ENCODE measurements at regions not wholly inside any gene's neighbourhood (a gene's known extent, or its start where the extent isn't known, plus 50 kb on each side); places are given as distances from the start of the nearest gene placed in this dataset.
"Not testable (repeated sequence)": the region's sequence is repeated elsewhere in the genome, so short reads cannot be mapped to it uniquely, and the experiment has no call there.

DNA sequence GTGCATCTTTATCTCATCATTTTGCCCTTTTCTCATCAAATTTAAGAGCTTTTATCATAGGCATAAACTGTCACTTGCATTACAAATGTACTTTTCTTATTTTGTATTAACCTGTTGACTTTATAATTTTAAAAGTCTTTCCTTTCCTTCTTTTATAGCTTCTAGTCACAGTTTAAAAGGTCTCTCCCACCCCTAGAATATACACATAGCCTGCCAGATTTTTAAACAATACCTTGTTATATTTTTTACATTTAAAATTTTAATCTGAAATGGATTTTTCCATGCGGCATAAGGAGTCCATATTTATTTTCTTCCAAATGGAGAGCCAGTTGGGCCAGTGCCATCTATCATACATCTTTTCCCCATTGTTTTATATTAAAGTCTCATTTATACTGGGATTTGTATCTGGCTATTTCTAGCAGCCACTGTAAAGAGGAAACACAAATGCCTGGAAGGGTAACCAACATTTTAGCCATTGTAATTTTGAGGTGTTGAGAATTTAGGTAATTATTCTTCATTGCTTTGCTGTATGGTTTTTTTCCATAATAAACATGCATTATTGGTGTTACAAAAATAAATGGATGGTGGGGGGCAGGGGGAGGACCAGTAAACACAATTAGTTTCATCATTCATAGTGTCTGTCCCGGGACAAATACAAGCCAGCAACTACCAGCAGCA, 92.8 kb downstream of the CCDC71L start:
- Histone ChIP-seq H3K4me1 (ENCODE audit: insufficient read depth, low read length, severe bottlenecking) (no peaks in the 10 kb centered on the region), H4K20me1 (ENCODE audit: insufficient read depth, low read length) (no peaks in the 10 kb centered on the region), H3K27ac (ENCODE audit: low read depth, low read length, poor library complexity, severe bottlenecking) (no peak overlapping the region), H3F3A (ENCODE audit: insufficient read depth, low read length) (no peaks in the 10 kb centered on the region), H3K9me2 (ENCODE audit: low read depth, low read length) (no peaks in the 10 kb centered on the region), H3K79me2 (ENCODE audit: insufficient read depth, low read length) (no peaks in the 10 kb centered on the region), H3K27me3 (ENCODE audit: insufficient read depth, low read length) (no peaks in the 10 kb centered on the region), H3K9ac (ENCODE audit: low read length) (no peak overlapping the region), H3K9me3 (ENCODE audit: low read length) (no peaks in the 10 kb centered on the region), H2AFZ (ENCODE audit: low read length) (no peak overlapping the region), H3K36me3 (ENCODE audit: insufficient read depth, low read length) (no peaks in the 10 kb centered on the region), H3K4me3 (ENCODE audit: low read depth, low read length, poor library complexity, severe bottlenecking) (no peak overlapping the region), H3K4me2 (ENCODE audit: low read length) (no peak overlapping the region)
- TF ChIP-seq, protein P1, sequence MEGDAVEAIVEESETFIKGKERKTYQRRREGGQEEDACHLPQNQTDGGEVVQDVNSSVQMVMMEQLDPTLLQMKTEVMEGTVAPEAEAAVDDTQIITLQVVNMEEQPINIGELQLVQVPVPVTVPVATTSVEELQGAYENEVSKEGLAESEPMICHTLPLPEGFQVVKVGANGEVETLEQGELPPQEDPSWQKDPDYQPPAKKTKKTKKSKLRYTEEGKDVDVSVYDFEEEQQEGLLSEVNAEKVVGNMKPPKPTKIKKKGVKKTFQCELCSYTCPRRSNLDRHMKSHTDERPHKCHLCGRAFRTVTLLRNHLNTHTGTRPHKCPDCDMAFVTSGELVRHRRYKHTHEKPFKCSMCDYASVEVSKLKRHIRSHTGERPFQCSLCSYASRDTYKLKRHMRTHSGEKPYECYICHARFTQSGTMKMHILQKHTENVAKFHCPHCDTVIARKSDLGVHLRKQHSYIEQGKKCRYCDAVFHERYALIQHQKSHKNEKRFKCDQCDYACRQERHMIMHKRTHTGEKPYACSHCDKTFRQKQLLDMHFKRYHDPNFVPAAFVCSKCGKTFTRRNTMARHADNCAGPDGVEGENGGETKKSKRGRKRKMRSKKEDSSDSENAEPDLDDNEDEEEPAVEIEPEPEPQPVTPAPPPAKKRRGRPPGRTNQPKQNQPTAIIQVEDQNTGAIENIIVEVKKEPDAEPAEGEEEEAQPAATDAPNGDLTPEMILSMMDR (IDR thresholded peaks at IDR 0.05; ENCODE audit: low read length): no peak
- no peak for TF ChIP-seq EZH2 (IDR thresholded peaks at IDR 0.05; ENCODE audit: borderline replicate concordance, low read length)

DNA sequence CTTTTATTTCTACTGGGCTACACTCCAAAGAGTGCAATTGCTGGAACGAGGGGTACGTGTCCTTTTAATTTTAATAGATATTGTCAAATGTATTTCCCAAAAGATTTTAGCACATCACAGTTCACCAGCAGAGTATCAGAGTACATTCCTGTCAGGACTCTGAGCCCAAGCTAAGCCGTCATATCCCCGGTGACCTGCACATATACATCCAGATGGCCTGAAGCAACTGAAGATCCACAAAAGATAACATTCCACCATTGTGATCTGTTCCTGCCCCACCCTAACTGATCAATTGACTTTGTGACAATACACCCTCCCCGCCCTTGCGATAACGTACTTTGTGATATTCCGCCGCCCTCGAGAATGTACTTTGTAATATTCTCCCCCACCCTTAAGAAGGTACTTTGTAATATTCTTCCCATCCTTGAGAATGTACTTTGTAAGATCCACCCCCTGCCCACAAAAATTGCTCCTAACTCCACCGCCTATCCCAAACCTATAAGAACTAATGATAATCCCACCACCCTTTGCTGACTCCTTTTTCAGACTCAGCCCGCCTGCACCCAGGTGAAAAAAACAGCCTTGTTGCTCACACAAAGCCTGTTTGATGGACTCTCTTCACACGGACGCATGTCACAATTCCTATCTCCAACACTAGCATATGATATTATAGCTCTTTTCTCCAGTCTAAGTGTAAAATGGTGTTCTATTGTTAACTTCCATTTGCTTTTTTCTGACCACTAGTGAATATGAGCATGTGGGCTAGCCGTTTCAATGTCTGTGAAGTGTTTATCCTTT, 93.6 kb downstream of the CCDC71L start:
- not testable (repeated sequence) for H3K9me3 ChIP-seq (ENCODE audit: low read length); H2AFZ ChIP-seq (ENCODE audit: low read length); H3K27me3 ChIP-seq (ENCODE audit: insufficient read depth, low read length); H3K36me3 ChIP-seq (ENCODE audit: insufficient read depth, low read length); H3K9me2 ChIP-seq (ENCODE audit: low read depth, low read length); H3K9ac ChIP-seq (ENCODE audit: low read length); H3F3A ChIP-seq (ENCODE audit: insufficient read depth, low read length); H4K20me1 ChIP-seq (ENCODE audit: insufficient read depth, low read length); H3K27ac ChIP-seq (ENCODE audit: low read depth, low read length, poor library complexity, severe bottlenecking); H3K4me2 ChIP-seq (ENCODE audit: low read length); H3K79me2 ChIP-seq (ENCODE audit: insufficient read depth, low read length); H3K4me3 ChIP-seq (ENCODE audit: low read depth, low read length, poor library complexity, severe bottlenecking); H3K4me1 ChIP-seq (ENCODE audit: insufficient read depth, low read length, severe bottlenecking)

DNA sequence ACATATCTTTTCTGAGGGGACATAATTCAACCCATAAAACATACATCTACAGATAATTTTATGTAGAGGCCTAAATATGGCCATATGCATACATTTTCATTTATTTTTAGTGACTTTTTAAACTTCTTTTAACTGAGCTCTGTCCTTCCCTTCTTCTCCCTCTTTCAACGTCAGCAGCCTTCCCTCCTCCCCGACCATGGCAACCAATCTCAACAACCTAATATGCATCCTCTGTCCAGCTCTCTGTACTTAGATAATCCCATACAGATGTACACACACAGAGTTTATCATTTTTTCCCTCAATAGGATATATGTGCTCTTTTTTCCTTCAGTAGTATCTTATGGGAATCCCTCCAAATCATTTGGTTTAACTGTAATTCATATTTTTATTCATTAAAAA, 94.3 kb downstream of the CCDC71L start:
- Histone ChIP-seq H4K20me1 (ENCODE audit: insufficient read depth, low read length) (no peaks in the 10 kb centered on the region), H3K9ac (ENCODE audit: low read length) (no peak overlapping the region), H2AFZ (ENCODE audit: low read length) (no peak overlapping the region), H3K36me3 (ENCODE audit: insufficient read depth, low read length) (no peaks in the 10 kb centered on the region), H3K27me3 (ENCODE audit: insufficient read depth, low read length) (no peaks in the 10 kb centered on the region; the same call in 1 of the 2 replicates), H3F3A (ENCODE audit: insufficient read depth, low read length) (no peaks in the 10 kb centered on the region), H3K4me3 (ENCODE audit: low read depth, low read length, poor library complexity, severe bottlenecking) (no peak overlapping the region), H3K4me1 (ENCODE audit: insufficient read depth, low read length, severe bottlenecking) (no peaks in the 10 kb centered on the region), H3K4me2 (ENCODE audit: low read length) (no peak overlapping the region), H3K9me2 (ENCODE audit: low read depth, low read length) (no peaks in the 10 kb centered on the region), H3K27ac (ENCODE audit: low read depth, low read length, poor library complexity, severe bottlenecking) (no peak overlapping the region), H3K79me2 (ENCODE audit: insufficient read depth, low read length) (no peaks in the 10 kb centered on the region), H3K9me3 (ENCODE audit: low read length) (no peaks in the 10 kb centered on the region)
- TF ChIP-seq, protein P1 (IDR thresholded peaks at IDR 0.05; ENCODE audit: low read length): no peak
- no peak for TF ChIP-seq EZH2 (IDR thresholded peaks at IDR 0.05; ENCODE audit: borderline replicate concordance, low read length)
